ENCODE measurements at regions not wholly inside any gene's neighbourhood (a gene's known extent, or its start where the extent isn't known, plus 50 kb on each side); places are given as distances from the start of the nearest gene placed in this dataset.

DNA sequence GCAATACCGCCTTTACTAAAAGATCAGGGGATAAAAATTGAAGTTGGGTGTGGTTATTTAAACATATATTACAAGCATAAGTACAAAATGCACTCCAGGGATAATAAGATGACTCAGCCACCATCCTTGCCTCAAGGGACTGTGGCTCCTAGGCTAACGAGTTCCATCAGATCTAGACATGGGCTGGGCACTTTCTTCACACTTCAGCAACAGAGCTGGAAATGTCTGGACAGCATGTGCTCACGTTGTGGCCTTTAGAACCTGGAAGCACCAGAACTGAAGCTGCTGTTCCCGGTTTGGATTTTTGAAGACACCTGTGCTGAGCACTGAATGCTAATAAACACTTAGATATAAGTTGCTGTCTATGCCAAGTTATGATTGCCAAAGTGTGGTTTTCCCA lies 384.2 kb upstream of the SALL3 start:
- DNase-seq (ENCODE audit: low read depth in 3 of 3): no peak

DNA sequence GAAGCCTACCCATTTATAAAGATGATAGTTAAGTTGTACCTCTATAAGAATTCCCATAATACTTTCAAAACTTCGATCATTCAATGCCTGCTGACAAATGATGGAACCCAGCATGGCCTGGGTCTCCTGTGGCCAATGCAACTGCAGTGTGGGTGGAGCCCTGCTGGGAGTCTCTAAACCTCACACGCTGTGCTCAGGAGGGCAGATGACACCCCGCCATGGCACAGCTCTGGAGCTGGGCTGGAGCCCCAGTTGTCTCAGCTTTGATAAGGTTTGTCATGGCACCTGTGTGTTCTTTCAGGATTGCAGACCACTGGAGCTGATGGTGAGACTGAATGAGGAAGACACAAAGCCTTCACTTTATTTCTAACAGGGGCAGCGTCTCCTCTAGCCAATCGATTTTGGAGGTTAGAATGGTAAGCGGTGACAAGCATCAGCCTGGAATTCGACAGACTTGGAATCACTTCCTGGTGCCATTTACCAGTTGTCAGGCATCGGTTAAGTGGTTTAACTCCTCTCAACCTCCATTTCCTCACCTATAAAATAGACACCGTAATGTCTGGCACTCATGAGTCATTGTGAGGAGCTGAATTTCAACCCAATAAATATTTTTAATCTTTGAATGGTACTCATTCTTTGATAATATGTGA lies 383.6 kb upstream of the SALL3 start:
- DNase-seq (ENCODE audit: low read depth in 3 of 3): no peak

DNA sequence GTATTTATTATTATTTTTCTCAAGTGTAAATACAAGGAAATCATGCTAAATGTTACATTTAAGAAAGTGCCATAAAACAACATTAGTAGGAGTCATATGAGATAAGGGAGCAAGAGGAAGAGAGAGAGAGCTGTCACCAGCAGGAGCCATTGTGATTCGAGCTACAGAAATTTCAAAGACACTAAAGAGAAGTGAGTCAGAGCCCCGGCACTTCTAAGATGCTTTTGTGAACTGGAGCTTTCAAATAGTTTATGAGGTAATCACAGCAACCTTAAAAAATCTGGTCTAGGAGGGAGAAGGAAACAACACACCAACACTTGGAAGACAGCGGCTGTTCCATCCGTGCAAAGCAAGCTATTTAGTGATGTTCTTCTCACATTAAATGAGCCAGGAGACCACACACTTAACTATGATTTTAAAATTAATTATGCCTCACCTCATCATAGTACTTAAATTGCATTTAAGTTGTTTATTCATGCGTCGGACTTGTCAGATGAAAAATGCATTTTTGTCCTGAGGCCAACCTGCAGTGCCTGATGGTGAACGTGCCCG lies 382.7 kb upstream of the SALL3 start:
- DNase-seq (ENCODE audit: low read depth in 3 of 3): no peak

DNA sequence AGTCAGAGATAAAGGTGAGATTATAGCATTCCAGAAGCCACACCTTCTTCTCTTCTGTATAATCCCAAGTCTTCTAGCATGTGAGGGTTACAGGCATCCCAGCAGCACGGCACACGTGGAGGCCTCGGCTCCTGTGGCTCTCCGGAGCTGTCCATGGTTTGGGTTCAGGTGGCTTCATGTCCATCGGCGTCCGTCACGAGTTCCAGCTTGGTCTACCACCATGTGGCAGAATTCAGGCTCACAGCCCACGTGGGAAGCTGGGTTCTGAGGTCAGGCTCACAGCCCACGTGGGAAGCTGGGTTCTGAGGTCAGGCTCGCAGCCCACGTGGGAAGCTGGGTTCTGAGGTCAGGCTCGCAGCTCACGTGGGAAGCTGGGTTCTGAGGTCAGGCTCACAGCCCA lies 378.3 kb upstream of the SALL3 start:
- no peak for DNase-seq (ENCODE audit: low read depth in 3 of 3)

DNA sequence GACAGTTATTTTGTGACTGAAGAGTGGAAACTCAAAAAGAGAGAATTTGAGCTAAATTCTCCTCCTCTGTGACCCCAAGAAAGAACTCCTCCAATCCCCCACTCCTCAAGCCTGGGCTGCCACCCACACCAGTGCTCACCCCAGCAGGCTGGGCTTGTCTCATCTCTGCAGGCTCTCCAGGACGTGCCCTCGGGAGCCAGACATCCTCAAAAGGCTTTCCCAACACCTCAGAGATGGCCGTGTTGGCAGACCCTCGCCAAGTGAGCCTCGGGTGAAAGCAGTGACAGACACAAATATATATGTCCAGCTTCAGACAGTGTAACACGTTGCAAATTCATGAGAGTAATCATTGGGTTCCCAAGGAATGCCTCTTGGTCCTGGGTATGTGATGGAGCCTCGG lies 377.7 kb upstream of the SALL3 start:
- no peak for DNase-seq (ENCODE audit: low read depth in 3 of 3)

DNA sequence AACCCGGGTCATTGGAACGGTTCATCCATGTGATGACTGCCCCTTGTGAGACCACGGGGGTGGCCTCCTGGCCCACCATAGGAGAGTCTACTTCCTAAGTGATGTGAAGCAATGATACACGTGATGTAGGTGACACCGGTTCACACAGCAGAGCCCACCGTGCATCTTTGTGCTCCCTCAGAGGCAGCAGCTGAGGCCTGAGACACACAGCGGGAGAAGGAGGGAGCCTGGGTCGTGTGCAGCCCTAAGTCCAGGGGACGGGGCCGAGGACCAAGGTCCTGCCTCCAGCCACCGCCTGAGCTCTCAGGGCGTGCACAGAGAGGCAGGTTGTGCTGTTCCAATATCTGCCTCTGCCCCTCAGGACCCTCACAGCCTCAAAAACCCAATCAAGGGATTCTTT lies 377.2 kb upstream of the SALL3 start:
- DNase-seq (ENCODE audit: low read depth in 3 of 3): no peak

DNA sequence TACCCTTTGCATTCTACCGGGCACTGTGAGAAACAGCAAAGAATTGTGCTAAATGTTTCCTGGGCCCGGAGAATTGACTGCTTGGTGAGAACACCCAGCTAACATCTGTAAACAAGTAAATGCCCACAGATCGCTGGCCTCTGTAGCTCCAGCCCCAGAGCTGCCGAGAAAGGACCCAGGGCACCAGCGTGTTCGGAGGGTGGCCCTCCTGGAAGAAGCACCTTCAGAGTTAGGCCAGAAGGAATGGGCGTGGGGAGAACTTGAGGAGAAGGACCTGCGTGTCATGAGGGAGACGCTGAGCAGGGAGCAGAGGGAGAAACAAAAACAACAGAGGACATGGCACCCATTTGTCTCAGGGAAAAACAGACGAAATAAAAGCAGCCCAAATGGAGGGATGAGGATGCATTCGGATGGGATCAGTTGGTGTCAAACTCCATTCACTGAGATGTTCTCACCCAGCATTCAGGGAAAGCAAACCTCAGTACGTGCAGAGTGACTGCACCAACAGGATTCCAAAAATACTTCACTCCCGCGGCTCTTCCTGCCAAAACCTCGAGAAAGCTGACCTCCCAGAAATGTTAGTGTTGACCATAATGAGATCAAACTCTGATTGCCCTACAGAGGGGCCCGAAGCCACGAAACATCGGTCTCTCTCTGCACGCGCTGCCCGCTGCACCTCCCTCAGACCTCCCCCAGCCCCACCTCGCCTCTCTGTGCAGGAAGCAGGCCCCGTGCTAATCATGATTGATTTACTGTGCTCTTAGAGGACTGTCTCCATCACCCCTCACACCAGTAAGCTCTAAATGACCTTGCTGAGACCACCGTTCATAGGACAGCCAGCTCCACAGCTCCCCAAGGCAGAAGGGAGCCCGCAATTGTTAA lies 376.3 kb upstream of the SALL3 start:
- no peak for DNase-seq (ENCODE audit: low read depth in 3 of 3)

DNA sequence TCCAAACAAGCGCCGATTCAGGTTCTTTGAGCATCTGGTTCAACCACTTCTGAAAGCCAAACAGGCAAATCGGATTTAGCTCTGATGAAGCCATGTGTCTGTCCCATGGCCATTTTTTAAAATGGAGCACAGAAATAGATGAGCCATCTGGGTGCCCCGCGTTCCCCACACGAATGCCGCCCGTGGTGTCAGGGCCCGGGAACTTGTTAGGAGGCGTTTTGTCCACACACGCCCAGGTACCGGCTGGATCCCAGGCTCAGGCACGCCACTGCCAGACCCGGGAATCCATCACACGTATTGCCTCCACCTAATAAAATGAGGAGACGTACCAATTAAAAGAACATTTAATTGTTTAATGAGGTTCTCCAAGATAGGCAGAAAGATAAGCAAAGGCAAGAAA lies 374.4 kb upstream of the SALL3 start:
- no peak for DNase-seq (ENCODE audit: low read depth in 3 of 3)

DNA sequence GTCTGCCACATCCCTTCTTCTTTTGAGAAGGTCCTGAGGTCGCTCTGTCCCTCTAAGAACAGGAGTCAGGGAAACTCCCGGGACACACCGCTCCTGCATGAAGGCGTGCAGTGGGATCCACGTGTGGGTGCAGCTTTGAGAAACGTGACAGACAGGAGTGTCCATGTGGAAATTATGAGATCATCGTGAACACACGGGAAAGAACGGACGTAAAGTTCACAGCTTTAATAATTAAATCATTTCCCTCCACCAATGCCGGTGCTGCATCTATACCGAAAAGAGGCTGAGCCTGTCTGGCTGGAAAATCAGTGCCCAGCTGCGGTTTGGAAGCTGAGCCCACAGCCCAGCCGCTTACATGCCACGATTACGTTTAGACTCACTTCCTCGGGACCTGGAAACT lies 372.4 kb upstream of the SALL3 start:
- no peak for DNase-seq (ENCODE audit: low read depth in 3 of 3)

DNA sequence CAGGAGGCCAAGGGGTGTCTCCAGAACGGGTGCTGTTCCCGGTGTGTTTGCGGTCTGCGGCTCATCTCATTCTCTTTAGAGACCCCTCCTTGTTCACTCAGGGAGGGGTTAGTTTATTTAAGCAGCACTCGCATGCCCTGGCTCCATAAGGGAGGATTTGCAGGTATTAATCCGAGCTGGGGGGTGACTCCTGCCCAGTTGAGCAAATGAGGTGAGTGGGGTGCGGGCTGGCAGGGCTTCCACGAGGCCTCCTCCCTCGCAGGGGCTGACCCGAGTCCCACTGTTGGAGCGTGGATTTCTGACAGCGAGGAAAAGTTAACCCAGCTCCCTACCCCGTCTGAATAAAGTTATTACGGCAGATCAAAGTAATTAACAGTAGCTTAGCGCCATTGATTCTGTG lies 371.8 kb upstream of the SALL3 start:
- no peak for DNase-seq (ENCODE audit: low read depth in 3 of 3)

DNA sequence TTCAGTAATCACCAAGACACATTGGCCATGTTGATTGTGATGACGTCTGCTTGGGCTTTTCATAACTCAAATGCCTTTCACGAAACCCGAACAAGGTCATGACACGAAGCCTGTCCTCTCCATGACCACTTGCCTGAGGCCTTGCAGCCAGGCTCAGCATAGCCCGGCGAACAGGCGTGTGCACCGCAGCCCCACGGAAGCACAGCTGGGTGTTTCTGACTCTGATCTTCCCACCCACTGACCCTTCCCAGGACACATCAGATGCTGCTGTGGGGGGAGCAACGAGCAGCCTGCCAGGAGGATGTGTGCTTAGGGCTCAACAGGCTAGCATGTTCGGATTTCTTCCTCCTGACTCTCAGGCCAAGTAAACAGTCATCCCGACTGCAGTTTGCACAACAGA lies 369.4 kb upstream of the SALL3 start:
- no peak for DNase-seq (ENCODE audit: low read depth in 3 of 3)

DNA sequence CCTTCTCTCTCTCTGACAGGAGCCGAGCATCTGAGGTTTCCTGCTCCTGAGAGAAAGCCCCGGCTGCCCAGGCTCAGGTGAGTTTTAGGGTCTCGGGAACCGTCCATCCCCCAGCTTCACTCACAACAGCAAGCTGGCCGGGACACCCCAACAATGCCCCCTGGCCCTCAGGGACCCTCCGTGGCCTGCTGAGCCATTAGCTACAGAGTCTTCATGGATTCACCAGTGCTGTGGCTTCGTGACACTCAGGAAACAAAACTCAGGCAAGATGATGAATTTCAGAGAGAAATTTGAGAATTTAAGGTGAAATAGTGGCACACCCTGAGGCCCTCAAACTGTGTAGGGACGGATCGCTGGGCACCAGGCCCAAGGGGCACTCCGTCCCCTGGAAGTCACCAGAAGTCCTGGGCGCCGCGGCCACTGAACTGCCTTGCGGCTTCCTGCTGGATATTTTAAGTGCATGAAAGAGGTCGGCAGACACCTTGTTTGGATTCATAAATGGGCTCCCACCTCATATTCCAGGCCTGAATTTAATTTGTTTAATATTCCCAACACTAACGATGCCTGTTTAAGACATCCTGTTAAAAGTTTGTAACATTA lies 368.3 kb upstream of the SALL3 start:
- no peak for DNase-seq (ENCODE audit: low read depth in 3 of 3)

DNA sequence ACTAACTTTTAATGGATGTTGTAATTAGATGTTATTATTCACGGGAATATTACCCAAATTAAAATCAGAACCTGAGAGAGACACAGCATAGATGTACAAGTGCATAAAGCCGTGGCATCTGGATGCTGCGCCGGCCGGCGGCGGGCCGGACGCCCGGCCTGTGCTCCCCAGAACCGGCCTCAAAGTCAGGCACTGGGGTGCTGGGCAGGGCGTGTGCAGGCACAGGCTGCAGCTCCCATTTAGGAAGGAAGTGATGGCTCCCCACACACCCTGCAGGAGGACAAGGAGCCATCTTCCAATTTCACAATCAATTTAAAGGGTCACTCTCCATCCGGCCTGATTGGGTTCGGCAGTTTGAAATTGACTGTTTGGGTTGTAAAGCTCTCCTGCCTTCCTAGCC lies 367.7 kb upstream of the SALL3 start:
- DNase-seq (ENCODE audit: low read depth in 3 of 3): no peak

DNA sequence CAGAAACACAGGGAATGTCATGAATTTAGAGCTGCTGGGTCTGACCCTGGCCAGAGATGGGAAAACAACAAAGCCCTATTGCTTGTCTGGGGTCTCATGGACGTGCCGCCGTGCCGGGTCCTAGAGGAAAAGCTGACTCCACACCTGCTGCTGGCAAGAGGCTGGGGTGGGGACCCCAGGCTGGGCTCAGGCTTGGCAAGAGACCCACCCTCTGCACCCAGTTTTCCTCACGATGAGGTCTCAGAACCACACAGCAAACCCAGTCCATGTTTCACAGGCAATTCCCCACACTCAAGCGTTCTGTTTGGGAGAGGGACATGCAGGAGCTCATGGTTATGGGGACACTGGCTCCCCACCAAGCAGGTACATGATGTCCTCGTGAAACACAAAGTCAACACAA lies 367.3 kb upstream of the SALL3 start:
- DNase-seq (ENCODE audit: low read depth in 3 of 3): no peak

DNA sequence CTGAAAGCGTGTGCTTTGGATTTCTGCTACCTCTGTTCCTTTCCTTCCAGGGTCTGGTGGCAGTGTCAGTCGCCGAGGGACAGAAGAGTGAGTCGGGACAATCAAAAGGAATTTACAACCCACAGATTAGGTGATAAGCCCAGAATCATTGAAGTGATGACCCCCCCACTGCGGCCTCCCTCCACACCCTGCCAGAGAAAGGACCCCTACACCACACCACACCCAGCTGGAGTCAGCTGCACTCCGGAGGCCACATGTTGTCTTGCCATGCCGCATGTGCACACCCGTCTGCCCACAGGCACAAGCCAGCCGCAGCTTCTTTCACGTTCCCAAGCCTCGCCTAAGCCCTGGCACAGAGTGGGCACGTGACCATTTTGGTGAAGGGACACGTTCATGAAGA lies 366.8 kb upstream of the SALL3 start:
- DNase-seq (ENCODE audit: low read depth in 3 of 3): no peak

DNA sequence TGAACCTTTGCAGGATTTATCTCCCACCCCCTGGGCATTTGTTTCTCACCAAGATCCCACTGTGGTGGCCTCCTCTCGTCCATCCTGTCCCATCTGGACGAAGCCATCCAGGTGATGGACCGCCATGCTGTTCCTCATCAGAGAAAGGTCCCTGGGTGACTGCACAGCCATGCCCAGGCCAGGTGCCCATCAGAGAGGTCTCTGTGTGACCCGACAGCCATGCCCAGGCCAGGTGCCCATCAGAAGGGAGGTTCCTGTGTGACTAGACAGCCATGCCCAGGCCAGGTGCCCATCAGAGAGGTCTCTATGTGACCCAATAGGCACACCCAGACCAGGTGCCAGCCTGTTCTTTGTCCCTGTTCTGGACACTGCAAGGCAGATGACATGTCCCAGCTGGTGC lies 360.9 kb upstream of the SALL3 start:
- no peak for DNase-seq (ENCODE audit: low read depth in 3 of 3)

DNA sequence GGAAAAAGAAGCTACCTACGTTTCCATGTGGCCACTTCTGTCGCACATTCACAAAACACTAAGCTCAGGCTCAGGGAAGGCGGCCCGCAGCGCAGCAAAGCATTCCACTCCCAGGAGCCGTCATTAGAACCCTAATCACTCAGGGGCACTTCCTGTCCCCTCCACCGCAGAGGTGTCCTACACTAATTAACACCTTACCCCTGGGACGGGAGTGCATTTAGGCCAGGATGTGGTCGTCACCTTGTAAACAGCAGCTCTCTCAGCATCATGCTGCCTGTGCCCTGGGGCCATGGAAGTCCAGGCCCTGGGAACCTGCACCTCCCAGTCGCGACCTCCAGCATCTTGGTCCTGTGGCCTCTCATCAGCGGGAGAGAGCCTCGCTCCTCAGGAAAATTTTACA lies 359.8 kb upstream of the SALL3 start:
- DNase-seq (ENCODE audit: low read depth in 3 of 3): no peak

DNA sequence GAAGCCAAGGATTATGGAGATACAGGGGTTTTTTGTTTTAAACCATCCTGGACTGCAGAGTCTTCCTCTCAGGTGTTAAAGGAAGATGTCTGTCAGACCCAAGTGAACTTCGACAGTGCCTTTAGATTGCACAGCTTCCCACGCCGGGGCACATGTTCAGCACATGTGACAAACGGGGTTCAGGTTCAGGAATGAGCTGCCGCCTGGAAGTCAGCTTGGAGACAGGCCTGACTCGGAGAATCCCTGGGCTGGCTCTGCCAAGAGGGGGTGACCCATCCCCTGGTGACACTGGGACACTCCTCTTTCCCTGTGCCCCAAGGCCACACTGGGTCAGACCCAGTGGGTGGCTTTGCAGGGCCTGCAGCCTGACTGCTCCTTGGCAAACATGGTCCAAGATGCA lies 359.3 kb upstream of the SALL3 start:
- DNase-seq (ENCODE audit: low read depth in 3 of 3): no peak

DNA sequence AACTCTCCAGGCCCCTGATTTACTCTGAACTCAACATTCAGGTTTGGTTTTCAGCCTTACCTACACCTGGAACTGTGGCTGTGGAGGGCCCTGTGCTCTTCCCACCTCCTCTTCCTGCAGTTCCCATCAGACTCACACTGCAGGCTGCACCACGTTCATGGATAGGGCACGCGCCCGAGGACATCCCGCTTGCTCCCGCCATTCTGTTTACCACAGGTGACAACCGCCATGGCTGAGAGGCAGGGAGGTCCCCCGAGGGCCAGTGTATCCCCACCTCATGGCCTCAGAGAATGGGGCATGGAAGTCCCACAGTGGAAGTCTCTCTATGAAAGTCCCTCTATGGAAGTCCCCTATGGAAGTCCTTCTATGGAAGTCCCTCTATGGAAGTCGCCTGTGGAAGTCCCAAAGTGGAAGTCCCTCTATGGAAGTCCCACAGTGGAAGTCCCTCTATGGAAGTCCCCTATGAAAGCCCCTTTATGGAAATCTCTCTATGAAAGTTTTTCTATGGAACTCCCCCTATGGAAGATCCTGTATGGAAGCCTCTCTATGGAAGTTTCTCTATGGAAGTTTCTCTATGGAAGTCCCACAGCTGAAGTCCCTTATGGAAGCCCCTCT lies 358.4 kb upstream of the SALL3 start:
- DNase-seq (ENCODE audit: low read depth in 3 of 3): no peak

DNA sequence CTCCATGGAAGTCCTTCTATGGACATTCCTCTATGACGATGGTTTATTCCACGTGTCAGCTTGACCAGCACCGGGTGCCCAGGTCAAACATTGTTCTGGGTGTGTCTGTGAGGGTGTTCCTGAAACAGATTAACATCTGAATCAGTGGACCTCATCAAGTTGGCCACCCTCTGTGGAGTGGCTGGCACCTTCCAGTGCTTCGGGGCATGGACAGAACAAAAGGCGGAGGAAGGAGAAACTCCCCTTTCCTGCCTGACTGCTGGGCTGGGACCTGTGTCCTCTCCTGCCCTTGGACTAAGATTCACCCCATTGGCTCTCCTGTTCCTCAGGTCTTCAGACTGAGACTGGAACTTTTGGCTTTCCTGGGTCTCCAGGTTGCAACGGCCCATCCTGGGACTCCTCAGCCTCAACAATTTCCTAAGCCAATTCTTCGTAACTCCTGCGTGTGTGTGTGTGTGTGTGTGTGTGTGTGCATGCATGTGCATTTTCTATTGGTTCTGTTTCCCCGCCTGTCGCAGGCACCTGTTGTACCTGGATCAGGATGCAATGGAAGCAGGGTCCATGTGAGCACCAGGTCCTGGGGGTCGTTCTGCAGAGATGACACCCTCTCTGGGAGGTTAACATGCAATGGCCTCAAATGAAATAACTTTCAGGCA lies 357.2 kb upstream of the SALL3 start:
- DNase-seq (ENCODE audit: low read depth in 3 of 3): no peak

DNA sequence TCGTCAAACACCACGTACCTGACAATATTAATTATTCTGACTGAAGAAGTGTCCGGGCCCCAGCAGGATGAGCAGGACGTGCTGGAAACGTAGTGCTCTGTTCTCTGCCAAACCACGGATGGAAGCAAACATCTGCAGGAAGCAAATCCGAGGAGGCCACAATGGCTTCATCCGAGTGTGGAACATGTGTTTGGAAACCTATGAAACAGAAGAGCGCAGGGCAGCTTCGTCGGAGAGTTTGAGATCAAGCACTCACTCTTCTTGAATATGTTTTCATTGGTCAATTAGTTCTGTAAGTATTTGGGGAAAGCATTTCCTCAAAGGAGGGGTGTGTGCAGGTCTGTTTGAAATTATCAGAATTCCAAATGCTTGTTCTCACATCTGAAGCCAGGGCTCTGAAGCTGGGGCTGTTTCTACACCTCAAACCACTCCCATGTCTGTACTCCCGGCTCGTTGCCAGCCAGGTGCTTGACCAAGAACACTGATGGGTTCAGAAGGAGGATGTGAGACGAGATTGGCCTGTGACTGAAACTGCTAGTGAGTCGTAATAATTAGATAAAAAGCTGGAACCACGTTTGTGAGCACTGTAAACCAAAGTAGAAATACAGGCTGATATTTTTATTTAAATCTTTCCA lies 356.6 kb upstream of the SALL3 start:
- DNase-seq (ENCODE audit: low read depth in 3 of 3): no peak

All from stimulated activated CD4-positive, alpha-beta T cell treated with anti-CD3 and anti-CD28 coated beads, TNF-alpha, amount 100 ng/mL, for 24 hours (primary cell).